Astrocyte of the spinal cord (primary cell): ENCODE measurements at regions not wholly inside any gene's neighbourhood (a gene's known extent, or its start where the extent isn't known, plus 50 kb on each side); places are given as distances from the start of the nearest gene placed in this dataset.

ENCODE experiments used
- DNase-seq: peaks from one replicate; pipeline ENCODE4 v3.0.0; 2011; ENCODE audit warnings: low read depth, low spot score
- H3K4me3 ChIP-seq: 2 replicates; pipeline ENCODE4 v1.5.1; 2011; ENCODE audit warnings: low read depth, mild to moderate bottlenecking, low read length, moderate library complexity
- CTCF ChIP-seq: IDR thresholded peaks from 2 replicates; pipeline ENCODE4 v1.5.1; 2012; ENCODE audit warnings: low read depth, mild to moderate bottlenecking, low read length, inconsistent platforms
- in situ Hi-C: cut with HindIII; loops from 2 replicates; pipeline ENCODE4 v1.10.0; 2017; ENCODE audit warnings: low sequenced_read_pairs

GRCh38 chr10:10786109-10787090, 231.3 kb upstream of the CELF2 start:
- no peak for TF ChIP-seq CTCF
- H3K4me3 ChIP-seq: no peak overlapping the region
- in situ Hi-C loops: no loop called here
- DNase-seq: peak; percentile 32

- DNase-seq: no peak
Observed at GRCh38 chr10:10787586-10787985, 230.1 kb upstream of the CELF2 start.

GRCh38 chr10:10788761-10789160, 228.9 kb upstream of the CELF2 start:
- no peak for TF ChIP-seq CTCF
- DNase-seq: no peak
- in situ Hi-C loops: no loop called here
- H3K4me3 ChIP-seq: no peak overlapping the region

More at GRCh38 chr10:10787586-10787985, 230.1 kb upstream of the CELF2 start:
- no peak overlapping the region for H3K4me3 ChIP-seq
- TF ChIP-seq CTCF: no peak
- in situ Hi-C loops: no loop called here

GRCh38 chr10:10791869-10792268, 225.8 kb upstream of the CELF2 start:
- DNase-seq: no peak
- in situ Hi-C loops: no loop called here
- TF ChIP-seq CTCF: no peak
- H3K4me3 ChIP-seq: no peak overlapping the region

GRCh38 chr10:10792681-10793080, 225.0 kb upstream of the CELF2 start:
- DNase-seq: peak; percentile 84
- no peak for TF ChIP-seq CTCF
- no peak overlapping the region for H3K4me3 ChIP-seq
- in situ Hi-C loops: no loop called here

GRCh38 chr10:10794046-10794445, 223.6 kb upstream of the CELF2 start:
- in situ Hi-C loops: no loop called here
- DNase-seq: no peak
- no peak overlapping the region for H3K4me3 ChIP-seq
- no peak for TF ChIP-seq CTCF
